LNCAP (cell line): ENCODE measurements at regions not wholly inside any gene's neighbourhood (a gene's known extent, or its start where the extent isn't known, plus 50 kb on each side); places are given as distances from the start of the nearest gene placed in this dataset.

Source experiments
- CTCF ChIP-seq: fragments of 450-650 bp; IDR thresholded peaks from 2 replicates; pipeline ENCODE4 v1.5.1; 2017; ENCODE audit warnings: mild to moderate bottlenecking

- TF ChIP-seq CTCF = no peak
Observed at GRCh38 chr2:125839945-125840344, 816.0 kb upstream of the GYPC start.

GRCh38 chr2:125842041-125842440, 813.9 kb upstream of the GYPC start:
- no peak for TF ChIP-seq CTCF

- TF ChIP-seq CTCF = no peak
Observed at GRCh38 chr2:125850541-125850940, 805.4 kb upstream of the GYPC start.

- TF ChIP-seq CTCF = no peak
Observed at GRCh38 chr2:125852364-125852763, 803.6 kb upstream of the GYPC start.

GRCh38 chr2:125853626-125854025, 802.3 kb upstream of the GYPC start:
- no peak for TF ChIP-seq CTCF

- no peak for TF ChIP-seq CTCF
Observed at GRCh38 chr2:125855204-125855603, 800.8 kb upstream of the GYPC start.

- TF ChIP-seq CTCF = no peak
Observed at GRCh38 chr2:125857971-125858794, 797.8 kb upstream of the GYPC start.

- TF ChIP-seq CTCF = no peak
Observed at GRCh38 chr2:125861461-125861860, 794.5 kb upstream of the GYPC start.
